HG02938 (cell line): ENCODE measurements at regions not wholly inside any gene's neighbourhood (a gene's known extent, or its start where the extent isn't known, plus 50 kb on each side); places are given as distances from the start of the nearest gene placed in this dataset.
A peak's percentile ranks its signal among the peaks of the same experiment; 100 is the strongest.
"Not testable (repeated sequence)": the region's sequence is repeated elsewhere in the genome, so short reads cannot be mapped to it uniquely, and the experiment has no call there.

ENCODE experiments used
- ATAC-seq: cut with Tn5 transposase; IDR thresholded peaks from one replicate; pipeline ENCODE4 v1.9.1; 2021; ENCODE audit warnings: mild to moderate bottlenecking, moderate library complexity; ENCODE audit not compliant: unreplicated experiment

DNA sequence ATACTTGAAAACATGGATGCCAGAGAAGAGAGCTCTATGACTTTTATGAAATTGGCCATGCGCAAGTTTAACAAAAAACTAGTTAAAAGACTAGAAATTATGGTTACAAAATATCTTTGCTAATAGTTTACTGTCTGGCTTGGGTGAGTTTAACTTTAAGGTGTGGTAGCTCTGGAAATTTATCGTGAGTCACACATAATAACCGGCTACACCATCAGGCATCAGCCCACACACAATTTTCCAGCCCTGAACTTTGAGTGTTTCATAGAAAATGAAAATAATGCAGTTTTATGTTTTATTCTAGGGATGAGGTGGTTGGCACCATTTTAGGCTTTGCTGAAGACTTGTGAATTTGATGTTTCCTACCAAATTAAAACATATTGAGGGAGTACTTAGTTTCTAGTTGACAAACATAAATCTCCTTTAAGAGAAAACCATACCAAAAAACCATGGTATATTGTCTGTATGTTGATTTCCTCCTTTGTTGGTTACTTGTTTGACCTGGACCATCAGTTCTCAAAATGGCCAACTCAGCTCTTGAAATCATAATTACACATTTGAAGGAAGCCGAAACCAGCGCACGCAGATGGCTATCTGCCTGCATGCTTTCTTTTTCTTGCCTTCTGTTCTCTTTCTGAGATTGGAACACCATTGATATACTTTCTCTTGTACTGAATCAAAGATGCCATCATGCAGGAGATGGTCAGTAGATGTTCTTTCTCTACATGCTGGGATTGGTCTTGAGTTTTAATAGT, 125.1 kb downstream of the AKAP11 start:
- no peak for ATAC-seq

DNA sequence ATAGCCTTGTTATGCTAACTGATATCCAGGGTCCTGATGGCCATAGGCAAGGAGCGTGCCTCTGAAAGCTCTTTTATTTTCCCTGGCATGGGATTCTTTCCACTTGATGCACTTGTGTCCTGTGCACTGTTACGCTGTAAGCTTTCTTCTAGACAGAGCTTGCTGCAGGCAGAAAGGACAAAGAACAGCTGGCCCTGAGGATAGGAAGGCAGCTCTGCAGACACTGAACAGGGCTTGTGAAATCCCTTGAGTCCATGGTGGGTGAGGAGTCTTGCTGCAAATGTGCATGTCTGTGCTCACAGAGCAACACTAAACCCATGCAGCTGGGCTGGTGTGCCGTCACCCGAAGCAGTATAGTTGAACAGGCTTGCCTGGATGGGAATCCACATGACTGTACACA, 126.6 kb downstream of the AKAP11 start:
- no peak for ATAC-seq

DNA sequence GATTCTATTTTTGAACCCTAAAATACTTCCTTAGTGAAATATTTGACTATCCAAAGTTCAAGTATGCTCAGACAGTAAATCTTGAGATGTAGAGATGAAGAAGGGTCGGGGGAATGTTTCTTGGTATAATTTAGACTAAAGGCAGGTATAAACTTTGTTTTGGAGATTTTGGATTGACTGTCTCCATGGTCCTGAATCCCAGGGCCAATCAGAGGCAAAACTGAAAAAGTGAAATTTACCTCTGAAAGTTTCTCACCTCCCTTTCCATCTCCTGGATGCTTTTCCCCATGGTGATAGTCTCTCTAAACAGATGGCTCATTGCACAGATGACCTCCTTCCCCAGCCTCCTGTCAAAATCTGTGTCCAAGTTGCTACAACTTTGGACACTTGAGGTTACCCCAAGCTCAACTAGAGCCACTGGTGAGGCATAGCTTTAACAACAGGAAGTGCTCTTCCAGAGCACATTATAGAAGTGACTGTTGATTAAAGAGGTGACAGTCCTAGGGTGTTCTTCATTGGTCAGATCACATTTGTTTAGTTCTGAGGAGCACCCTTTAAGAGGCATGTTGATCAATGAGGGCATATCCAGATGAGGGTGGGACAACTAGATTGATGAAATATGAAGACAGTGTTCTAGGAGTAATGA, 128.4 kb downstream of the AKAP11 start:
- ATAC-seq, result no peak

DNA sequence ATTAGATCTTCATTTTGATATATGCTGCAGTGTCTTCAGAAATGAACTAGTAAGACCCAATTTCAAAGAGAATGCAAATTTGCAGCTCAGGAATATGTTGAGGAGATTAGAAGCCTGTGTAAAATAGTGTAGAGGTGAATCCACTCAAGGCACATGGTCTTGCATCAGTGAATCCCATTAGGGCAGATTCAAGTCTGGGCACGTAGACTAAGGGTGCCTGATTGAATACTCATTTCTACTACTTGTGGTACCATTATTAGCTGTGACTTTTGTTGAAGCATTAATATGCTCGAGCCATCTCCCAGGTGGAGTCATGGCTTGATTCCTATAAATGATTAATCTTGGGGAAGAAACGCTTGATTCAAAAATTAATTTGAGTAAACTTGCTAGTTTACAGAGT, 129.4 kb downstream of the AKAP11 start:
- ATAC-seq, result no peak

- ATAC-seq, result peak; percentile 69
Measured at GRCh38 chr13:42405665-42406390, 133.9 kb downstream of the AKAP11 start.

GRCh38 chr13:42409075-42409474, 137.1 kb downstream of the AKAP11 start:
- ATAC-seq, result no peak

GRCh38 chr13:42409551-42409950, 137.6 kb downstream of the AKAP11 start:
- ATAC-seq, result no peak

DNA sequence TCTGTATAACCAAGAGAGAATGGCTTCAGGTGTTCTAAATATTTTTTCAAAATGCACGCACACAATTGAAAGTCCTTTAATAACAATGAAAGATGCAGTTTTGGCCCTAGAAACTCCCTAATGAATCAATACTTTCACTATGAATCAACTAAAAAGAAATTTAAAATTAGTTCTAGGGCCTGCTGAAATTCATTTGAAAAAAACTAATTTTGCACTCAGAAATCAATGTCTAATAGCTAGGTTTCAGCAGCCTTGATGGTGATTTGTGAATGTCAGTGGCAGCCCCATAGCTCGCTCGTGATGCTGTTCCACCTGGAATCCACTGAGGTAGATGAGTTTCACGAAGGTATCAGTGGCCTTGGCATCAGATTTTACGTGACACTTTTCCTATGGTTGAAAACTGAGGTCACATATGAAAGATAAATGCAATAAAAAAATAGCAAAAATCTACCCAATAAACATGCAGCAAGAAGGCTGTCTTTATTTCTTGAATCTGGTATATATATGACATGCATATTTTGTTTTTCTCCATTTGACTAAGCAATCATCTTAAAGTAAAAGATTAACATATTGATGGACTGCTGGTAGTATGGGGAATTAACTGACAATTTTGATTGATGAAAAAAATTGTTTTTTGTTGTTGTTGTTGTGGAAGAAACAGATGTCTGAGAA, 141.0 kb downstream of the AKAP11 start:
- ATAC-seq, result peak; percentile 52

DNA sequence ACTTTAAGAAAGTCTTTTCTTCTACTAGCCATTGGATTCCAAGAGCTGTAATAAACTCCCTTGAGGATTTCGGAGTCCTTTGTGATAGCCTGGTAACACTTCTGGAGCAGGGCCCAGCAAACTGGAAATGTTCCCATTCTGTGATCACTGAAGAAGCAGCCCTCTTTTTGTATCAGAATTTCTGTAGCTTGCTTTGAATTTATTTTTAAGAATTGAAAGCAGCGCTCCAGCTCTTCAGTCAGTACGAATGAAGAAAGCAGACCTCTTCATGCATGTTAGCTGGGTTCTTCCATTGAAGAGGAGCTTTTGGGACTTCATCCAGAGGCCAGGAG, 141.5 kb downstream of the AKAP11 start:
- ATAC-seq, result no peak

- ATAC-seq, result no peak
Measured at GRCh38 chr13:42417626-42418025, 145.7 kb downstream of the AKAP11 start.

DNA sequence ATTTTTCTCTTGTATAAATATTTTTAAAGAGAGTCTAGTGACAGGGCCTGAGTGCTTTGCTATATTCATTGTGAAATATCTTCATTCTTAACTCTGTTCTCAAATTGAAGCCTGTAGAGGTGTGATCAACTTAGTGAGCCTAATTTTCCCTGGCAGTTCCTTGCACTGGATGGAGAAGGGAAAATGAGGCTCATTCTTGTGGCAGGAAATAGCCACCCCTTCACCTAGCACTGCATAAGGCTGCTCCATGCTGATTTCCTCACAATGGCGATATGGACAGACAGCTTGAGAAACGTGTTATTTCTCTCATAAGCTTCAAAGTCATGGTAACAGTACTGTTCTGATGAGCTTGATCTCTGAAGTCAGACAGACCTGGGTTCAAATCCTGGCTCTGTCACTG, 146.2 kb downstream of the AKAP11 start:
- no peak for ATAC-seq

- peak; percentile 70 for ATAC-seq
Measured at GRCh38 chr13:42420304-42420703, 148.4 kb downstream of the AKAP11 start.

DNA sequence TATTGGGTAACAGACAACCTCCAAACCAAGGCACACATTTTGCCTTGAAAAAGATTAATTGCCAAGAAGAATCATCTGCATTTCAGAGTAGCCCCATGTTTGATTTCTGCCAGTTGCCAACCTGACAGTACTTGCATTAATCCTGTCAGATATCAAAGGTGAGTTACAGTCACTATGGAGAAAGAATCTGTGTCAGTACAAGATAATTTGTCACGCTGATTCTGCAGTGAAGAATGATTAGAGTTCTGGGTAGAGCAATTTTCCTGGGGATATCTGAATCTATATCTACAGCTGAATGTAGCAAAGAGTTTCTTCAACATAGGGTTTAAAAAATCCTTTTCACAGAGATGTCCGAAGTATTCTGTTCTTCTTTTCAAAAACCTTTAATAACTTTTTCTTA, 150.7 kb downstream of the AKAP11 start:
- no peak for ATAC-seq

- no peak for ATAC-seq
Measured at GRCh38 chr13:42424182-42424581, 149.8 kb upstream of the TNFSF11 start.

DNA sequence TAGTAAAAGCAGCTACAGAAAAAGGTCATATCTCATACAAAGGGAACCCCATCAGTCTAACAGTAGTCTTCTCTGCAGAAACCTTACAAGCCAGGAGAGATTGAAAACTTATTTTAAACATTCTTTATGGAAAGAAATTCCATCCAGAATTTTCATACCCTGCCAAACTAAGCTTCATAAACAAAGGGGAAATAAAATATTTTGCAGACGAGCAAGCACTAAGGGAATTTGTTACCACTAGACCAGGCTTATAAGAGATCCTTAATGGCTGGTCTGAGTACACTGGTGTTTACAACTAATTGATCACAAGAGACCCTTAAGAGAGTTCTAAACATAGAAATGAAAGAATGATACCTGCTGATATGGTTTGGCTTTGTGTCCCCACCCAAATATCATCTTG, 128.6 kb upstream of the TNFSF11 start:
- ATAC-seq, result no peak

GRCh38 chr13:42446597-42446996, 127.4 kb upstream of the TNFSF11 start:
- not testable (repeated sequence) for ATAC-seq

- no peak for ATAC-seq
Measured at GRCh38 chr13:42453091-42453645, 120.8 kb upstream of the TNFSF11 start.

DNA sequence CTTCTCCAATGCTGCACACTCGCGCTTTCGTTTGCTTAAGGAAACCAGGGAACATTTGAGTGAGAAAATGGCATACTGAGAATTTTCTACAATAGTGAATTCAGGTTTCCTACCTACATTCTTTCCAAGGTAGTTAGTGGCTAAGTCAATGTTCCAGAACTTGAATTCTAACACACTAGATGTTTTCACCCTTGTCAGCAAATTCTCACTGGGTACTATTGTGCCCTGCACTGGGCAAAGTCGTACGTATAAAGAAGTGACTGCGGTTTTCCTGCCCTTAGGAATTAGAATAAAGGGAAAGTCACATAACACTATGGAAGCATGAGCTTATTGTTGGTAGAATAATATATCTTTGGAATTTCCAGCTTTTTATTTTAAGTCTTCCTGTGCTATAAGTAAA, 119.2 kb upstream of the TNFSF11 start:
- no peak for ATAC-seq

GRCh38 chr13:42458193-42458592, 115.8 kb upstream of the TNFSF11 start:
- no peak for ATAC-seq

GRCh38 chr13:42466123-42466522, 107.8 kb upstream of the TNFSF11 start:
- no peak for ATAC-seq

DNA sequence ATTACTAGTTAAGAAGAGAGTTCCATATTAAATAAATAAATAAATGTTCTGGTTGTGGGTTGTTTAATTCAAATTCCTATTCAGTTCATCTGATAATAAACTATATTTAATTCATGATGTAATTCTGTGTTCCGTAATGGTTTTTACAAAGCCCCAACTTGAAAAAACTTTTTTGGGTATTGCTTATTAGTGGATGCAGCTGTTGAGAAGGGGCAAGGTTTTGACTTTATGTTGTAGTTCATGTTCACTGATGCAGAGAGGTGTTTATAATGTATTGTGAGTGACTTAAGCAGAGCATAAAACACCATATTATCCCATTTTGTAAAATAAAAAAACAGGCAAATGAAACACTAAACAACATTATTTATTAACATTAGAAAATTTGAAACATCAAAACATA, 107.3 kb upstream of the TNFSF11 start:
- no peak for ATAC-seq
